Renal cortex interstitium (tissue), 11 donors: ENCODE measurements at regions not wholly inside any gene's neighbourhood (a gene's known extent, or its start where the extent isn't known, plus 50 kb on each side); places are given as distances from the start of the nearest gene placed in this dataset.

Experiments used
- DNase-seq, 11 donors: peaks; one replicate each; pipeline ENCODE4 v3.0.0-alpha.2; 2013; ENCODE audit warnings: low read depth in 9 of 11, low spot score in 4 of 11; ENCODE audit errors: extremely low read depth in 1 of 11

- DNase-seq, result no peak
Observed at GRCh38 chr22:49432211-49432896, 395.3 kb downstream of the BRD1 start.

GRCh38 chr22:49431551-49431950 lies 396.1 kb downstream of the BRD1 start:
- DNase-seq, result no peak

GRCh38 chr22:49429066-49429465 lies 398.6 kb downstream of the BRD1 start:
- DNase-seq, result no peak

GRCh38 chr22:49427941-49428340 lies 399.7 kb downstream of the BRD1 start:
- no peak for DNase-seq

GRCh38 chr22:49427341-49427740 lies 400.3 kb downstream of the BRD1 start:
- DNase-seq, result no peak

- DNase-seq, result no peak
Observed at GRCh38 chr22:49426618-49427266, 400.9 kb downstream of the BRD1 start.

- no peak for DNase-seq
Observed at GRCh38 chr22:49426098-49426497, 401.6 kb downstream of the BRD1 start.

- DNase-seq, result no peak
Observed at GRCh38 chr22:49425356-49425755, 402.3 kb downstream of the BRD1 start.

- no peak for DNase-seq
Observed at GRCh38 chr22:49424893-49425270, 402.8 kb downstream of the BRD1 start.

GRCh38 chr22:49423125-49423650 lies 404.5 kb downstream of the BRD1 start:
- no peak for DNase-seq

GRCh38 chr22:49422701-49423100 lies 405.0 kb downstream of the BRD1 start:
- no peak for DNase-seq

GRCh38 chr22:49420651-49421050 lies 407.0 kb downstream of the BRD1 start:
- no peak for DNase-seq

GRCh38 chr22:49419661-49420060 lies 408.0 kb downstream of the BRD1 start:
- DNase-seq, result no peak

- DNase-seq, result no peak
Observed at GRCh38 chr22:49418943-49419342, 408.7 kb downstream of the BRD1 start.

- DNase-seq, result no peak
Observed at GRCh38 chr22:49418341-49418894, 409.3 kb downstream of the BRD1 start.

GRCh38 chr22:49417833-49418232 lies 409.8 kb downstream of the BRD1 start:
- DNase-seq, result no peak

GRCh38 chr22:49417326-49417725 lies 410.3 kb downstream of the BRD1 start:
- DNase-seq, result no peak

GRCh38 chr22:49415151-49415951 lies 412.3 kb downstream of the BRD1 start:
- peak in 1 of 11 donors; percentile 23 for DNase-seq

- DNase-seq, result no peak
Observed at GRCh38 chr22:49413551-49413950, 414.1 kb downstream of the BRD1 start.

GRCh38 chr22:49413146-49413545 lies 414.5 kb downstream of the BRD1 start:
- DNase-seq, result no peak
